ENCODE measurements at regions not wholly inside any gene's neighbourhood (a gene's known extent, or its start where the extent isn't known, plus 50 kb on each side); places are given as distances from the start of the nearest gene placed in this dataset.
A peak's percentile ranks its signal among the peaks of the same experiment; 100 is the strongest.
"Not testable (repeated sequence)": the region's sequence is repeated elsewhere in the genome, so short reads cannot be mapped to it uniquely, and the experiment has no call there.

- peak; percentile 52 for DNase-seq (ENCODE audit: low read depth)
Measured at GRCh38 chr14:85316701-85317410, 213.1 kb upstream of the FLRT2 start.

DNA sequence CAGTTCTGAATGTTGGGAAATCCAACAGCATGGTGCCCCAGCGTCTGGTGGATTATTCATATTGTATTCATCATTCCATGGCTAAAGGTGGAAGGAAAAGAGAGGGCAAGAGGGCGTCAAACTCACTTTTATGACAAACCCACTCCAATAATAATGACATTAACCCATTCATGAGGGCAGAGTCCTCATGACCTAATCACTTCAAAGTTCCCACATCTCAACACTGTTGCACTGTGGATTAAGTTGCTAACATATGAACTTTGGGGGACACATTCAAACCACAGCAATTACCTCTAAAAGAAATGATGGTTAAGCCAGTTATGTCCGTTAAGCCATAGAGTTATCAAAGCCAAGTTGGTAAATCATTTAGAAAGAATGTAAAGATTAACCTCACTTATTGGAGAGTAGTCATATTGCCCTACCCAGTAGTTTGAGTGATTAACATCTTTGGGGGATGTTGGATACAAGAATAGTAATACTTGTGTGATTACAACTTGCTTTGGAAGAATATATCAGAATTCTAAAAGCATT, 212.4 kb upstream of the FLRT2 start:
- DNase-seq (ENCODE audit: low read depth): peak; percentile 27

- no peak for DNase-seq (ENCODE audit: low read depth)
Measured at GRCh38 chr14:85319101-85319500, 210.8 kb upstream of the FLRT2 start.

GRCh38 chr14:85319998-85320630, 209.8 kb upstream of the FLRT2 start:
- peak; percentile 84 for DNase-seq (ENCODE audit: low read depth)

DNA sequence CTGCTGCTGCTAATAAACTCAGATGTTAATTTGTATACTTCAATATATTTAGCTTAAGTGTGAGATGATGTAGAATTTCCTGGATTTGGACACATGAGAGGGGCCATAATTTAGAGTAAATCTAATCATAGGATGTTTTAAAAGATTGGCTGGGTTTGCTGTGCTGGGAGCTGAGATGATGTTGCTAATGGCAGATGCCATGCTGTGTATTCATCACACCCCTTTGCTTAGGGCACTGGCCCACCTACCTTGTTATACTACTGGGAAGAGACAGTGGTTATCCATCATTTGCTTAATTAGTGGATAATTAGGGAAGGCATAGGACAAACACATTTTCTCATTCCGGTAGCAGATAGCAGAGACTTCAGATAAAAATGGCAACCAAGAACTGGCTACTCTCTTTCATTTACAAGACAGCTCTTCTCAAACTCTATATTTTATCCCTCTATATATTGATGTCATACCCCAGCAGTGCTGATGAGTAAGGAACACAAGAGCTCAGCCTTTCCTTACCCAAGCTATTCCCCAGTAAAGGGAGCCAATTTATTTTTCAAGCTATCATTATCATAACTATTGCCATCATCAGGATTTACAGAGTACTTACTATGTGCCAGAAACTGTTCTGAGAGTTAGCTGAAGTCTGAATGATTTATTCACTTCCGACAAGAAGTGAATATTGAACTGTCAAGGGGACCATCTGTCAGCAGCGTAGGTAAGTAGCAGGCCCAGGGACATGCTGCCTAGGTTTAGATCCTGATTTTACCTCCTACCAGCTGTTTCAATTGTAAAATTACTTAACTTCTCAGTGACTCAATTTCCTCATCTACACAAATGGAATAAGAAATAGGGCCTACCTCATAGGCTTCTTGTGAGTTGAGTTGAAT, 204.6 kb upstream of the FLRT2 start:
- DNase-seq (ENCODE audit: low read depth): no peak

DNA sequence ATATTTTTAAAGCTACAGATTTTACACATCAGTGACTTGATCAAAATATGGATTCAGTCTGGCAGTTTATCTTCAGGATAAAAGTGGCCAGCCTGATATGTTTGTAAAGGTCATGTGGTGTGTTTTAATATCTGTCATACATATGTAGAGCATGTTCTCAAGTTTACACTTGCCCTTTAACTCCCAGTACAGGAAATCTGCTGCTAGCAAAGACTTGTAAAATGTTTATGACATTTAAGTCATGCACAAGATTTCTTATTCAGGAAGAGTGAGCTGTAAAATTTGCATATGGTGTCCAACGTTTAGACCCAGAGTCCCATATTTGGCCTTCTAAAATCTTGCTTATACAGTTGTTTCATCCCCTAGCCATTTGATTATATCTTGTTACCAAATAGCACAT, 197.5 kb upstream of the FLRT2 start:
- DNase-seq (ENCODE audit: low read depth): no peak

- DNase-seq (ENCODE audit: low read depth): peak; percentile 75
Measured at GRCh38 chr14:85333313-85333712, 196.6 kb upstream of the FLRT2 start.

DNA sequence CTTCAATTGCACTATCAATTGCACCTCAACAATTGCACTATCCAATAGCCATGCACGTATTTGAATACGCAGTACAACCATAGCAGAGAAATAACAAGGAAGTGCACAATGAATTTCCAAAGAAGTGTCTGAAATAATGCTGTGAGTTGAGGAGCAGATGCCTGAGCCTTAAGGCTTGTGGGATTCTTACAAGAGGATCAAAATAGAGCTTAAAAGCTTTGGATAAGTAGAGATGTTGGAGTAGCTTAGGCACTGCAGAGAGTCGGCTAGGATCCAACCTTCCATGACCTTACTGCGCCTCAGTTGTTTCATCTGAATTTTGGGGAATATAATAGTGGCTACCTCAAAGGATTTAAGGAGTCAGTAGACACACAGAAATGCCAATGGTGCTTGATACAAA, 196.1 kb upstream of the FLRT2 start:
- DNase-seq (ENCODE audit: low read depth): no peak

DNA sequence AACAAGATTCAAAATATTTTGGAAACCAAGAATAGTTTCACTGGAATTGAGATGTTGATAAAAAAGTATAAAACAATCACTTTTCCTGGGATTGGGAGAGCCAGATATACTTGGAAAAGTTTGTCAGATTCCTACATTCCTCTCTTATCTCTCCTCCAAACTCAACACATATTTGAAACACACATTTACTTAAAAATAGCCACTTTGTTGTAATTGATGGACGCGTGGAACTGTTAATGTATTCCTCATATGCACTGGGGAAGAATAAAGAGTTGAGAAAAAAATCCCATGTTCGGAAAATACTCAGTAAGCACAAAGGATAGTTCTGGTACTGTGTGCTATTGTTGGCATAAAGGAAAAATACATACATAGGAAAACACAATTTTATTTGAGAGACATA, 195.6 kb upstream of the FLRT2 start:
- DNase-seq (ENCODE audit: low read depth): no peak

GRCh38 chr14:85336257-85336656, 193.7 kb upstream of the FLRT2 start:
- no peak for DNase-seq (ENCODE audit: low read depth)

GRCh38 chr14:85336817-85337216, 193.1 kb upstream of the FLRT2 start:
- DNase-seq (ENCODE audit: low read depth): no peak

DNA sequence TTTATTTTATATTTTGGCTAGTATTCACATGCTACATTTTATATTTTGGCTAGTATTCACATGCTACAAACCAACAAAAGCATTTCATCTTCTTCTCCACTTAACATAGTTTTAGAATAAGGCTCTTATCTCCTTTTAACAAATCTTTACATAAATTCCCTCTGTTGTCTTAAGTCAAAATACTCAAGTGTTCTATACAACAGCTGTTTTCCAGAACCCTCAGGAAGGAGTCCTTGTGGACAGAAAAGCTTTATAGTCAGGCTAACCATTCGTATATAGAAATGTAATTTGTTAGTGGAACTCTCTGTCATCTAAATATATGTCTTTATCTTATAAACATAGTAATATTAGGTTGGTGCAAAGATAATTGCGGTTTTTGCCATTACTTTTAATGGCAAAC, 191.0 kb upstream of the FLRT2 start:
- no peak for DNase-seq (ENCODE audit: low read depth)

GRCh38 chr14:85342858-85343607, 186.9 kb upstream of the FLRT2 start:
- DNase-seq (ENCODE audit: low read depth): peak; percentile 37

DNA sequence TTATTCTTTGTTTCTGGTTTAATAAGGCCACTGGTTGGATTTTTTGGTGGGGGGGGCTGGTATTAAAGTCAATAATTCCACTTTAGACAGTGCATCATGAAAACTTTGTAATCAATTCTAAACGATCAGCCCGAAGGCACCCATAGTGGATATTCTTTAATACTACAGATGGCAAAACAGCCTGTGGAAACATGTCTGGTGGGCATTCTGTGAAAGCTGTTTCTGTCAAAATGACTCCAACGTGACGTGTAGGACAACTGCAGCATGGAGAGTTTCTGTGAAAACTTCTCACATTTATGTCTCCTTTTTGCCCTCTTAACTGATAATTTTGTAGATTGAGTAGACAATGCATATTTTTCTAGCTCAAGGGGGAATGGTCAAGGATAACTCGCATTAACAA, 185.8 kb upstream of the FLRT2 start:
- DNase-seq (ENCODE audit: low read depth): no peak

DNA sequence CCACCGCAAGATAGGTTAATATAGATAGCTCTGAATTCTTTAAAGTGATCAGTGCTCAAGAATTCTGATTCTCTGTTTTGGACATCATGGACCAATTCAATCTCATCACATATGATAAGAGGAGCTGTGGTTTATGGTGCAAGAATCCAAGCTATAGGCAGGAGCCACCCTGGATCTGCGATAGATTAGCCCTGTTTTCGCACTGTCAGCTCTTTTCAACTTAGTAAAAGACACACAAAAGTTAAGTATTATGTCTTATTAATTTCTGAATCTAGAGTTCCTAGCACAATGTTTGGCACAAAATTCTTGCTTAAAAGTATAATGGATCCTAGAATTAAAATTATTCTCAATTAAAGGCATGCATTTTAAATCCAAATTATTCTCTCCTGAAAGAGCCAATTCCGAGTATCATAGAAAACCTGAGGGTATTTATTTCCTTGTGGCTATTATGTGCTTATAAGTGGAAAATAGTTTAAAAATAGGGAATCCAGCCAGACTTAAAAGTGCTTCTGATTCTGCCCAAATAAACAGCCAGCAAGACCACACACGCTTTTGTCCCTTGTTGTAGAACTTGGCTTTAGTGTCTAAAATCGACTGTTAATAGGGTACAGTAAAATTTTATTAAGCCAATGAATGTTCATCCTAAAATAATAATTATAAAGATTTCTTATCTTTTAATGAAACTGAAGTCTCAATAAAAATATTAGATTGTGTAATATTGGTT, 184.9 kb upstream of the FLRT2 start:
- no peak for DNase-seq (ENCODE audit: low read depth)

- DNase-seq (ENCODE audit: low read depth): no peak
Measured at GRCh38 chr14:85350667-85351066, 179.3 kb upstream of the FLRT2 start.

GRCh38 chr14:85352588-85352987, 177.4 kb upstream of the FLRT2 start:
- DNase-seq (ENCODE audit: low read depth): not testable (repeated sequence)

GRCh38 chr14:85357120-85357519, 172.8 kb upstream of the FLRT2 start:
- no peak for DNase-seq (ENCODE audit: low read depth)

DNA sequence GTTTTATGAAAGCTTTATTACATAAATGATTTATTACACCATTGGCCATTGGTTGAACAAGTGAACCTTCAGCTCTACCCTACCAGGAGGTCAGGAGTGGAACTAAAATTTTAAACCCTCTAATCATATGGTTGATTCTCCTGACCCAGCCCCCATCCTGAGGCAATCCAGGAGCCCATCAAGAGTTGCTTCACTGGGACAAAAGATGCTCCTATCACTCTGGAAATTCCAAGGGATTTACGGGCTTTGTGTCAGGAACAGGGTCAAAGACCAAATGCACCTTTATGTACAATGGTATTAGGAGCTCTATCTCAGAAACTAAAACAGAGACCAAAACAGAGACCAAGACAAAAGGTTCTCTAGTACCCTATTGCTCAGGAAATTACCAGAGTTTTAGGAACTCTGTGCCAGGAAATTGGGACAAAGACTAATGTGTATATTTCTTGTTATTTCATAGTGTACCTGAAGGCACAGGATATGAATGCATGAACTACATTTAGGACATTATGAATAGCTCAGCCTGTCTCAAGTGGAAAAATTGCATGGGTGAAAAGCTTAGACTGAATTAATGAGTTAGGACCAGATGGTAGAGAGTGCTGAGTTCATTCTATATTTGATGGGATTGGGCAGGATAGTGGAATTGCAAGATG, 171.7 kb upstream of the FLRT2 start:
- DNase-seq (ENCODE audit: low read depth): no peak

DNA sequence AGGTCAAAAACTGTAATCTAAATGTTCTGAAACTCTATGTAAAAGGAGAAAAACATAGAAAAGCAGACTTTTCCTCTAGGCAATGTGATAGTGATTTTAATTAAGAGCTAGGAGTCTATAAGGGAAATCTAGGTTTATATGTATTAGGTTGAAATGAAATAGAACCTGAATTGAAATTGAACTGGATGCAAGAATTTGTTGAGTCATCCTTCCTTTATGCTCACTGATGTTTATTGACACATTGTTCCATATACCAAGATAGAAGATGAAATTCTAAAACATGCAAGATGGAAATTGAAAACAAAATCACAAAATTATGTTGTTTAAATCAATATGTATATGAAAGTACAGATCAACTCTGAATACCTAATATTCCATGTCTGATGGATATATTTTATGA, 170.4 kb upstream of the FLRT2 start:
- peak; percentile 21 for DNase-seq (ENCODE audit: low read depth)

- no peak for DNase-seq (ENCODE audit: low read depth)
Measured at GRCh38 chr14:85363358-85363757, 166.6 kb upstream of the FLRT2 start.

Measured in iris pigment epithelial cell (primary cell).